Smooth muscle cell (in vitro differentiated cells): ENCODE measurements at regions not wholly inside any gene's neighbourhood (a gene's known extent, or its start where the extent isn't known, plus 50 kb on each side); places are given as distances from the start of the nearest gene placed in this dataset.

Experiments used
- DNase-seq: peaks from one replicate; lab custom pipeline; 2025; ENCODE audit not compliant: unreplicated experiment; lab: John Stamatoyannopoulos, UW
- H2AFZ ChIP-seq: fragments of 200-600 bp; sonication (generic); 2 replicates; pipeline ENCODE4 v1.6.0; 2016; ENCODE audit warnings: antibody characterized with exemption, low read depth, mild to moderate bottlenecking
- H3F3A ChIP-seq: fragments of 200-600 bp; sonication (generic); 2 replicates; pipeline ENCODE4 v1.6.0; 2017; ENCODE audit warnings: antibody characterized with exemption, low read depth
- H3K27ac ChIP-seq: fragments of 200-600 bp; sonication (generic); 2 replicates; pipeline ENCODE4 v1.5.1; 2016; ENCODE audit warnings: low read depth, mild to moderate bottlenecking
- H3K27me3 ChIP-seq: fragments of 200-600 bp; sonication (generic); 2 replicates; pipeline ENCODE4 v1.6.1; 2016; ENCODE audit warnings: low read depth, mild to moderate bottlenecking
- H3K36me3 ChIP-seq: fragments of 200-600 bp; sonication (generic); 2 replicates; pipeline ENCODE4 v1.5.1; 2016; ENCODE audit warnings: low read depth
- H3K4me1 ChIP-seq: fragments of 200-600 bp; sonication (generic); 2 replicates; pipeline ENCODE4 v1.5.1; 2016; ENCODE audit warnings: low read depth
- H3K4me2 ChIP-seq: fragments of 200-600 bp; sonication (generic); 2 replicates; pipeline ENCODE4 v1.6.0; 2016; ENCODE audit warnings: mild to moderate bottlenecking
- H3K4me3 ChIP-seq: fragments of 200-600 bp; sonication (generic); 2 replicates; pipeline ENCODE4 v1.5.1; 2016; ENCODE audit warnings: mild to moderate bottlenecking
- H3K79me2 ChIP-seq: fragments of 200-600 bp; sonication (generic); 2 replicates; pipeline ENCODE4 v1.6.0; 2016; ENCODE audit warnings: low read depth, mild to moderate bottlenecking
- H3K9ac ChIP-seq: fragments of 200-600 bp; sonication (generic); 2 replicates; pipeline ENCODE4 v1.6.0; 2016; ENCODE audit warnings: low read depth
- H3K9me3 ChIP-seq: fragments of 200-600 bp; sonication (generic); replicated peaks from 2 replicates; pipeline ENCODE4 v1.5.1; 2016; ENCODE audit warnings: low read depth
- H4K20me1 ChIP-seq: fragments of 200-600 bp; sonication (generic); 2 replicates; pipeline ENCODE4 v1.6.0; 2016; ENCODE audit warnings: low read depth
- CTCF ChIP-seq: fragments of 200-600 bp; sonication (generic); IDR thresholded peaks from 2 replicates; pipeline ENCODE4 v1.5.1; 2017; ENCODE audit warnings: borderline replicate concordance, mild to moderate bottlenecking, antibody characterized with exemption; ENCODE audit not compliant: insufficient read depth, poor library complexity, severe bottlenecking
- WGBS: methylation state at CpG from one replicate; pipeline ENCODE4 v1.1.7; 2016; ENCODE audit warnings: low lambda C conversion rate; 5-methylcytosine and 5-hydroxymethylcytosine counted together

- no peak overlapping the region for H3K4me2 ChIP-seq
- no peaks in the 10 kb centered on the region for H3K79me2 ChIP-seq
- H3F3A ChIP-seq: no peaks in the 10 kb centered on the region
- no peaks in the 10 kb centered on the region for H4K20me1 ChIP-seq
- no peaks in the 10 kb centered on the region for H3K4me1 ChIP-seq
- no peaks in the 10 kb centered on the region for H3K36me3 ChIP-seq
- WGBS: 95% methylated on average over 1 of the region's 1 CpG
- H3K4me3 ChIP-seq: no peak overlapping the region
- H3K9ac ChIP-seq: no peak overlapping the region
- no peak overlapping the region for H2AFZ ChIP-seq
- no peaks in the 10 kb centered on the region for H3K9me3 ChIP-seq
- H3K27me3 ChIP-seq: no peaks in the 10 kb centered on the region
- no peak overlapping the region for H3K27ac ChIP-seq
- TF ChIP-seq CTCF: no peak
- DNase-seq: no peak
Measured at GRCh38 chr11:106413222-106413621, 335.8 kb downstream of the AASDHPPT start.

DNA sequence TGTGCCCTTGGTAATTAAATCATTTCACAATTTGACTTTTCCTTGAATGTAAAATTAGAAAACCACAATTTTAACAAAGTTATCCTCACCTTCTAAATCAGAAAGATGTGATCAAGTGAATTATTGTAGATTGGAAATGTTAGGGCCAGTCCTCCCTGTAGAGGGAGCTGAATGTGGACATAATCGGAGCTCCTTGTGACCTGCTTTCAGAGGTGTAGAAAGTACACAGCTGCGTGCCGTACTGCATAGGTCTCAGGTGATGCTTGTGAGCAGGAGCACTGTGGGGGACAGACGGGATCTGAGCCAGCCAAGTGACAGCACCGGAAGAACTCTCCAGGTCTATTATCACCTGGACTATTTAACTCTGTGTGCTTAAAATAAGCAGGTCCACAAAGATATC lies 338.0 kb downstream of the AASDHPPT start:
- Histone ChIP-seq H3K27me3 (no peaks in the 10 kb centered on the region), H3K4me1 (no peaks in the 10 kb centered on the region), H3K9me3 (no peaks in the 10 kb centered on the region), H4K20me1 (no peaks in the 10 kb centered on the region), H3K27ac (no peak overlapping the region), H3K9ac (no peak overlapping the region), H3K4me2 (no peak overlapping the region), H2AFZ (no peak overlapping the region), H3F3A (no peaks in the 10 kb centered on the region), H3K79me2 (no peaks in the 10 kb centered on the region), H3K4me3 (no peak overlapping the region), H3K36me3 (no peaks in the 10 kb centered on the region)
- DNase-seq: no peak
- WGBS: 91% methylated on average over 5 of the region's 5 CpGs
- TF ChIP-seq CTCF: no peak

DNA sequence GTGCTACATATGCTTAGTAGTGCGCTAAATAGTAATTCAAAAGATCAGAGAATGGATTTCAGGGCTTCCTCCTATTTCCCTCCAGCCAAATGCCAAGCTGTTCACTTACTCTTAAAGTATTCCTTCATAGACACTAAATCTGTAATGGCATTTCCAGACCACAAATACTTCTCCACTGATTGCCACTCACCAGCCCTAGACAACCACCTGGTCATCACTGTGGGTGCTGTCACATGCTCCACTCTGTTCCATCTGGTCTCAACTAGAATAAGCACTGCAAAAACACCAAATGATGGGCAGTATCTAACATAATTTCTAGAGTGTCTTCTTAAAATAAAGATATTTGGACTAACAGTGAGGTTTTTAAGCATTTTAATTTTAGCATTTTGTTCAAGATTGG lies 341.3 kb downstream of the AASDHPPT start:
- no peak overlapping the region for H3K9ac ChIP-seq
- H4K20me1 ChIP-seq: no peaks in the 10 kb centered on the region
- no peaks in the 10 kb centered on the region for H3K36me3 ChIP-seq
- H3K27me3 ChIP-seq: no peaks in the 10 kb centered on the region
- H3K79me2 ChIP-seq: no peaks in the 10 kb centered on the region
- no peak overlapping the region for H3K27ac ChIP-seq
- H3K4me3 ChIP-seq: no peak overlapping the region
- WGBS: 91% methylated on average over 1 of the region's 1 CpG
- H2AFZ ChIP-seq: no peak overlapping the region
- no peaks in the 10 kb centered on the region for H3K9me3 ChIP-seq
- no peaks in the 10 kb centered on the region for H3F3A ChIP-seq
- no peak for TF ChIP-seq CTCF
- H3K4me2 ChIP-seq: no peak overlapping the region
- no peak for DNase-seq
- H3K4me1 ChIP-seq: peaks cover 1% of the 10 kb centered on the region

- H3K9ac ChIP-seq: no peak overlapping the region
- H3K27me3 ChIP-seq: no peaks in the 10 kb centered on the region
- H3K79me2 ChIP-seq: no peaks in the 10 kb centered on the region
- H3K9me3 ChIP-seq: no peaks in the 10 kb centered on the region
- peaks cover 4% of the 10 kb centered on the region for H3K4me1 ChIP-seq
- no peak overlapping the region for H3K27ac ChIP-seq
- no peak for TF ChIP-seq CTCF
- no peaks in the 10 kb centered on the region for H3K36me3 ChIP-seq
- 85% methylated on average over 2 of the region's 2 CpGs for WGBS
- no peaks in the 10 kb centered on the region for H4K20me1 ChIP-seq
- no peaks in the 10 kb centered on the region for H3F3A ChIP-seq
- no peak overlapping the region for H3K4me3 ChIP-seq
- DNase-seq: no peak
- H3K4me2 ChIP-seq: no peak overlapping the region
- H2AFZ ChIP-seq: no peak overlapping the region
Measured at GRCh38 chr11:106420048-106420665, 342.7 kb downstream of the AASDHPPT start.
